ENCODE measurements at regions not wholly inside any gene's neighbourhood (a gene's known extent, or its start where the extent isn't known, plus 50 kb on each side); places are given as distances from the start of the nearest gene placed in this dataset.
"Not testable (repeated sequence)": the region's sequence is repeated elsewhere in the genome, so short reads cannot be mapped to it uniquely, and the experiment has no call there.

DNA sequence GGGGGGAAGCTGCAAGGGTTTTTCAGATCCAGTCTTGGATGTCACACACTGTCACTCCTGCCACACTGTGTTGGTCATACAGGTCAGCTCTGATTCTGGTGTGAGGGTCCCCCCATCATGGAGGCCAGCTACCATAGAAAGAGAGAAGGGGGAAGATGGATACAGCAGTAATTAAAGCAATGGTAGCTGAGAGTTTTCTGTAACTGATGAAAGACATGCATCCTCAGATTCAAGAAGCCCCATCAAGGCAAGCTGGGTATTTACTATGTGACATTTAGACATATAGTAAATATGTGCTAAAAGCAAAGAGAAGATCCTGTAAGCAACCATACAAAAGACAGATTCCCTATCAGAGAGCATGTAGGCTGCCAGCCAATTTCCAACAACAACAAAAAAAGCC, 110.9 kb upstream of the COL5A1 start:
- DNase-seq (ENCODE audit: low spot score): no peak

DNA sequence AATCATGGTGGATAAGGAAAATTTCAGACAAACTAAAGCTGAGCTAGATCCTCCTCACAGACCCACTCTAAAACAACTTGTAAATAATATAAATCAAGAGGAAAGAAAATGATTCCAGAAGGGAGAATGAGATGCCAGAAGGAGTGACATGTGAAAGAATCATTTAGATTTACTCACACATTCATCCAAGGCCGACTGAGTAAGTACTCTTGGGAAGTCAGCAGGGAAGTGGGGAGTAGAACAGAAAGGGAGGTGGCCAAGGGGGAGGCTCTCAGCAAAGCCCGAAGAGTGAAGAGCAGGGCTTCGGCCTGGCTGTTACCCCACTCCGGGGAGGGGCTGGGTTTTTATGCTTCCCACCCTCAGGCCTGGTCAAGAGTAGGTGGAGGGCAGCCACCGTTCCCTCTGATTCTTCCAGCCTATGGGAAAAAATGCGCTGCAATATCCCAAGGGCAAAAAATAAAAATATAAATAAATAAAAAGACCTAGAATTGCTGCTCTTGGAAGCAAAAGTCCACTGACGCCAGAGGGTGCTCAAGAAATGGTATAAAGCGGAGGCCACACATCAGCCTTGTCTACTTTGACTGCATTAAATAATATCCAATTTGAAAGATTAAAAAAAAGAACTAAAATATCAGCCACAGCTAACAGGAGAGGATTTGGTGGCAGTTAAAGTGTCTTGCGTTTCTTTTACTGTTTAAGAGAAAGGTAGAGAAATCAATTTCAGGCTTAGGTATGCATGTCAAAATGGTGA, 110.2 kb upstream of the COL5A1 start:
- DNase-seq (ENCODE audit: low spot score): no peak

DNA sequence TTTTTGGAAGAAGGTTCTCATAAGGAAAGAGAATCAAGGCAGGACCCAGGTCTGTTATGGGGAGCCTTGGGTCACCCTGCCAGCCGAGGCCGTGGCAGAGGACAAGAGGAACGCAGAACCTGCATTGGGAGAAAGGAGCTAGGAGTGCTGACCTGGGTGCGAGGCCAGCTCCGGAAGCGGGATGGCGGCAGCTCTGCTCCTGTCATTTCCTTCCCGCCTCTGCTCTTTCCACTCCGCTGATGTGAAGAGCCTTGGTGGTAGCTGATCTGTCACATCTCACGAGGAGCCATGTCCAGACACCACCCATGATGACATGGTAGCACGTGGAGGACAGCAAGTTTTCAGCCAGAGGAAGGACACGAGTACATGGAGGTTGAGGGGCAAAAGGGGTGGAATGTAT, 109.5 kb upstream of the COL5A1 start:
- DNase-seq (ENCODE audit: low spot score): no peak

- not testable (repeated sequence) for DNase-seq (ENCODE audit: low spot score)
These were observed 108.9 kb upstream of the COL5A1 start for GRCh38 chr9:134532661-134533060.

GRCh38 chr9:134533850-134534588, 107.6 kb upstream of the COL5A1 start:
- no peak for DNase-seq (ENCODE audit: low spot score)

GRCh38 chr9:134534661-134535080, 106.9 kb upstream of the COL5A1 start:
- no peak for DNase-seq (ENCODE audit: low spot score)

GRCh38 chr9:134535171-134535570, 106.4 kb upstream of the COL5A1 start:
- DNase-seq (ENCODE audit: low spot score): no peak

- DNase-seq (ENCODE audit: low spot score): no peak
These were observed 105.3 kb upstream of the COL5A1 start for GRCh38 chr9:134536101-134536900.

DNA sequence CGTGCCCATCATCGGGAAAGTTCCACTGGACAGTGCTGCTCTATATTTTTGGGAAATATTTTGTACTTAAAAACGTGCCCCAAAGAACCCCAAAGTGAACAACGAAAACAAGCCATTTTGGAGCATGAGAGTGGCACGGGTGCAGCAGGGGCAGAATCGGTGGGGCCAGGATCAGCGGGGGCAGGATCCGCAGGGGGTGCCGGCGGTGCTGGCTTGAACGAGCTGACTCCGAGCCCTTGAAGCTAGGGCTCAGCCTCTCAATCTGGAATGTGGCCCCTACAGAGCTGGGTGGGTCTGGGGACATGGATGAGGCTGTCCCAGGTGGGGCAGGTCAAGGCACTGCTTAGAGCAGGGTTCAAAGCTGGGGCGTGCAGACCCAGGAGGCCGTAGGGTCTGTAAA, 104.7 kb upstream of the COL5A1 start:
- no peak for DNase-seq (ENCODE audit: low spot score)

- DNase-seq (ENCODE audit: low spot score): no peak
These were observed 103.5 kb upstream of the COL5A1 start for GRCh38 chr9:134537951-134538641.

- no peak for DNase-seq (ENCODE audit: low spot score)
These were observed 102.6 kb upstream of the COL5A1 start for GRCh38 chr9:134538856-134539566.

GRCh38 chr9:134539586-134540194, 101.9 kb upstream of the COL5A1 start:
- no peak for DNase-seq (ENCODE audit: low spot score)

DNA sequence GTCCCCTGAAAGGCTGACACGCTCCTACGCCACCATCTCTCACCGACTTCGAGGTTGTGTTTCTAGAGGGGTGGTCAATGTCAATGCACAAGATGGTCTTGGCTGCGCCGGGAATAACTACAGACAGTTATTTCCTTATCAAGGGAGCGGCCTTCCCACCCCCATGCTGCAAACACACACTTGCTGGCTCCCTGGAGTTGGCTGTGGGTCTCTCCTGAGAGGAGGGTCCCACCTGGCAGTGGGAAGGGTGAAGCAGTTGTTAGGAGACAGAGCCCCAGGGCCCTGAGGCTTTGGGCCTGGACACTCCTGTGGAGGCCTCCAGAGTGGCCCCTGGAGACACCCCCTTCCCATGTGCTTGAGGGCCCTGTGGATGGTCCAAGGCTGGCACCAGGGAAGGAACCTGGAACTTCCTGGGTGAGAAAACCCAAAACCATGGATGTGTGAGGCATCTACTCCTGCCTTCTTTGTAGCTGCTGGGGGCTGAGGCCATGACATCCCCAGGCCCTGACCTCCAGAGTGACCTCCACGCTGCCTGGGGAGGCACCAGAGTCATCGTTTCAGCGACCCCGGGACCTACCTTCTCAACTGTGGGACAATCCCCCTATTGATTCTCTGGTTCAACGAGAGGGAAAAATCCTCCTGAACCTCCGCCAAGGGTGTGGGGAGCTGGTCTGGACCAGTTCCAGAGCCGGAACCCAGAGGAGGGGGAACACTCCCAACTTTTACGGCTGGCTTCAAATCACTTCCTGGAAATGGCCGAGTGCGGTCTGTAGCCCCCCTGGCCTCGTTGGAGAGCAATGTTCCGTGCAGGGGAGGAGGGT, 101.1 kb upstream of the COL5A1 start:
- DNase-seq (ENCODE audit: low spot score): no peak

DNA sequence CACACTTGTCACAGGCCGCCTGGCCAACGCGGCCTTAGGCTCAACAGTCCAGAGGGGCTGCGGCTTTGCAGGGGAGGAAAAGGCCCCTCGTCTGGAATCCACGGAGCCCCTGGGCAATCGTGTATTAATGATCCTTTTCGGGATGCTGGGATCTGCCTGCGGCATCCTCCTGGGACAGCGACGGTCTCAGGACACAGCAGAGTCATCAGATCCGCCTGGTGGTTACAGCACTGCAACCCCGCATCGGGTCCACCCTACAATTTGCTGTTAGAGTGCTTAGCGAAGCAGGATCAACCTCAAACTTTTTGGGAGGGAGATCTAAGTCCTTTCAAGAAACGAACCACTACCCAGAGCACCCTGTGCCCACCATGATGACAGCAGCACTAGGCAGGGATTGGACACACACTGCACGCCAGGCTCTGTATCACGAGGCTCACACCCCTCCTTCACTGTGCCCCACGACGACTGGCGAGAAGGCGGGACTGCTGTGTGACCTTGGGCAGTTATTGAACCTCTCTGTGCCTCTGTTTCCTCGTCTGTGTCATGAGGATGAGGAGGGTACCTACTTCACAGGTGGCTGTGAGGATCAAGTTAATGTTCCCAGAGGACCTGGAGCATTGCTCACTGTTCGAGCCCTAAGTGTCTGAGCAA, 100.4 kb upstream of the COL5A1 start:
- no peak for DNase-seq (ENCODE audit: low spot score)

GRCh38 chr9:134544388-134545214, 97.0 kb upstream of the COL5A1 start:
- DNase-seq (ENCODE audit: low spot score): no peak

GRCh38 chr9:134545215-134545542, 96.4 kb upstream of the COL5A1 start:
- DNase-seq (ENCODE audit: low spot score): no peak

DNA sequence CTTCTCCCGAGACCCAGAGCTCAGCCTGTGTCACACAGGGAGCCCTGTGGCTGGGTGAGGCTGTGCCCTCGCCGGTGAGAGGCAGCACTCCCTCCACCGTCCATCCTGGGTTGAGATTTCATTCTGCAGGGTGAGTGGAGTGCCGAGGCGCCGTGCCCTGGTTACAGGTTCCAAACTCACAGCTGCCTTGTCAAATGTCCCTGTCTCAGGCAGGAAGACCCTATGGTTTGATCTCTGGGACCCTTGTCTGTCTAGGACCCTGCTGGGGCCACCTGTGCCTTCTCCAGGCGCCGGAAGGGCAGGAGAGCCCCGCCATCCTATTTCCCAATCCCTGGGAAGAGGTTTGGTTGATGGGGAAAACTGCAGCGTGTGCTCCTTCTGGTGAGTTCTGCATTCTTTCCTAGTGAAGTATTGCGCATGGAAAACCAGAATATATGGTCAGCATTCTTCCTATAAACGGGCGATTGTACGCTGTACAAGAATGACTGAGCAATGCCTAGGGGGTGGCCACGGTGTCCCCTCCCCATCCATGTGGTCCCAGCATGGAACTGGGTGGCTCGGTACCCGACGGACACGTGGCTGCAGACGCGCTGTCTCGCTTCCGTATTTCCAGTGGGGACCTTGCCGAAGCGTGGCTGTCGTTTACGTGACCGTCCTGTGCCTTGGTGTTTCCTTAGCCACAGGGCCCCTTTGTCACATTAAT, 95.9 kb upstream of the COL5A1 start:
- no peak for DNase-seq (ENCODE audit: low spot score)

- no peak for DNase-seq (ENCODE audit: low spot score)
These were observed 95.3 kb upstream of the COL5A1 start for GRCh38 chr9:134546246-134546731.

Measured in LoVo (cell line).